D721Med (cell line): ENCODE measurements at regions not wholly inside any gene's neighbourhood (a gene's known extent, or its start where the extent isn't known, plus 50 kb on each side); places are given as distances from the start of the nearest gene placed in this dataset.

Experiments used
- DNase-seq: peaks from one replicate; pipeline ENCODE4 v3.0.0; 2011; ENCODE audit warnings: low spot score; ENCODE audit not compliant: insufficient read length
- FAIRE-seq: peaks from 2 replicates; lab custom pipeline; 2011; peaks lifted over from hg19 to GRCh38; lab: Jason Lieb, UNC
- TF ChIP-seq, protein P1 (sequence below): IDR thresholded peaks from 2 replicates; pipeline ENCODE4 v1.5.1; 2012; ENCODE audit warnings: mild to moderate bottlenecking, control low read depth; ENCODE audit not compliant: insufficient read depth; ENCODE audit errors: missing control alignments

GRCh38 chr18:21179590-21180220 lies 62.3 kb upstream of the GREB1L start:
- FAIRE-seq = peak; percentile 96
- peak; percentile 45 for DNase-seq
- TF ChIP-seq, protein P1, sequence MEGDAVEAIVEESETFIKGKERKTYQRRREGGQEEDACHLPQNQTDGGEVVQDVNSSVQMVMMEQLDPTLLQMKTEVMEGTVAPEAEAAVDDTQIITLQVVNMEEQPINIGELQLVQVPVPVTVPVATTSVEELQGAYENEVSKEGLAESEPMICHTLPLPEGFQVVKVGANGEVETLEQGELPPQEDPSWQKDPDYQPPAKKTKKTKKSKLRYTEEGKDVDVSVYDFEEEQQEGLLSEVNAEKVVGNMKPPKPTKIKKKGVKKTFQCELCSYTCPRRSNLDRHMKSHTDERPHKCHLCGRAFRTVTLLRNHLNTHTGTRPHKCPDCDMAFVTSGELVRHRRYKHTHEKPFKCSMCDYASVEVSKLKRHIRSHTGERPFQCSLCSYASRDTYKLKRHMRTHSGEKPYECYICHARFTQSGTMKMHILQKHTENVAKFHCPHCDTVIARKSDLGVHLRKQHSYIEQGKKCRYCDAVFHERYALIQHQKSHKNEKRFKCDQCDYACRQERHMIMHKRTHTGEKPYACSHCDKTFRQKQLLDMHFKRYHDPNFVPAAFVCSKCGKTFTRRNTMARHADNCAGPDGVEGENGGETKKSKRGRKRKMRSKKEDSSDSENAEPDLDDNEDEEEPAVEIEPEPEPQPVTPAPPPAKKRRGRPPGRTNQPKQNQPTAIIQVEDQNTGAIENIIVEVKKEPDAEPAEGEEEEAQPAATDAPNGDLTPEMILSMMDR = peak; percentile 89

- DNase-seq = no peak
- no peak for FAIRE-seq
- TF ChIP-seq, protein P1 = no peak
Measured at GRCh38 chr18:21180588-21180987, 61.4 kb upstream of the GREB1L start.

DNA sequence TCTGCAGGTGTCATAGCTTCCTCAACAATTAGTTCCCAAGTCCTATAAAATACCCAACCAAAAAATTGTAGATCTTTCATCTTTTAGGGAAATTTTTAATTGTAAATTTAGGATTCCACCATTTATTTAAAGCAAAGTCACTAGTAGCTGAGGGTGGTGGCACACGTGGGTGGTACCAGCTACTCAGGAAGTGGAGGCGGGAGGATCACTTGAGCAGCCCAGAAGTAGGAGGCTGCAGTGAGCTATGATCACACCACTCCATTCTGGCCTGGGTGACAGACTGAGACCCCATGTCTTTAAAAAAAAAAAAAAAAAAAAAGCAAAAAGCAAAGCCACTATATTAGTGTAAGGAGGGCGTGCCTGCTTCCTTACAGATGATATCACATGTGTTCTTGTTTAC lies 60.3 kb upstream of the GREB1L start:
- DNase-seq = no peak
- TF ChIP-seq, protein P1 = no peak
- no peak for FAIRE-seq

- TF ChIP-seq, protein P1 = no peak
Measured at GRCh38 chr18:21183670-21184069, 58.4 kb upstream of the GREB1L start.

GRCh38 chr18:21184396-21184996 lies 57.5 kb upstream of the GREB1L start:
- TF ChIP-seq, protein P1 = no peak
- no peak for FAIRE-seq
- no peak for DNase-seq

More at GRCh38 chr18:21183670-21184069, 58.4 kb upstream of the GREB1L start:
- FAIRE-seq = no peak
- no peak for DNase-seq

- TF ChIP-seq, protein P1 = no peak
- FAIRE-seq (no peak), DNase-seq (no peak)
Measured at GRCh38 chr18:21187886-21188285, 54.1 kb upstream of the GREB1L start.
